ENCODE measurements at regions not wholly inside any gene's neighbourhood (a gene's known extent, or its start where the extent isn't known, plus 50 kb on each side); places are given as distances from the start of the nearest gene placed in this dataset.

GRCh38 chr15:97383516-97383915 lies 577.0 kb upstream of the ARRDC4 start:
- Histone ChIP-seq H3K36me3 (ENCODE audit: control insufficient read depth in 5 of 5, insufficient read depth in 5 of 5, low read length in 5 of 5) (no peaks in the 10 kb centered on the region), H3K27ac (ENCODE audit: low read depth, low read length) (no peak overlapping the region), H3K9ac (ENCODE audit: low read length in 5 of 5) (no peak overlapping the region), H3K9me3 (ENCODE audit: control insufficient read depth in 5 of 5, low read length in 5 of 5) (no peaks in the 10 kb centered on the region), H3K27me3 (ENCODE audit: control insufficient read depth in 5 of 5, insufficient read depth in 4 of 5, low read length in 5 of 5) (no peaks in the 10 kb centered on the region), H3K4me3 (ENCODE audit: low read depth in 1 of 5, low read length in 5 of 5) (no peak overlapping the region), H3K4me1 (ENCODE audit: control insufficient read depth in 5 of 5, insufficient read depth in 5 of 5, low read length in 5 of 5) (no peaks in the 10 kb centered on the region)

- H3K36me3 ChIP-seq (ENCODE audit: control insufficient read depth in 5 of 5, insufficient read depth in 5 of 5, low read length in 5 of 5), result no peaks in the 10 kb centered on the region
These were observed 573.6 kb upstream of the ARRDC4 start for GRCh38 chr15:97386940-97387339.

GRCh38 chr15:97401195-97401594 lies 559.3 kb upstream of the ARRDC4 start:
- Histone ChIP-seq H3K9ac (ENCODE audit: low read length in 5 of 5) (no peak overlapping the region), H3K27me3 (ENCODE audit: control insufficient read depth in 5 of 5, insufficient read depth in 4 of 5, low read length in 5 of 5) (no peaks in the 10 kb centered on the region), H3K4me1 (ENCODE audit: control insufficient read depth in 5 of 5, insufficient read depth in 5 of 5, low read length in 5 of 5) (no peaks in the 10 kb centered on the region), H3K27ac (ENCODE audit: low read depth, low read length) (no peak overlapping the region), H3K36me3 (ENCODE audit: control insufficient read depth in 5 of 5, insufficient read depth in 5 of 5, low read length in 5 of 5) (no peaks in the 10 kb centered on the region), H3K4me3 (ENCODE audit: low read depth in 1 of 5, low read length in 5 of 5) (no peak overlapping the region), H3K9me3 (ENCODE audit: control insufficient read depth in 5 of 5, low read length in 5 of 5) (no peaks in the 10 kb centered on the region)

More at GRCh38 chr15:97386940-97387339, 573.6 kb upstream of the ARRDC4 start:
- Histone ChIP-seq H3K4me1 (ENCODE audit: control insufficient read depth in 5 of 5, insufficient read depth in 5 of 5, low read length in 5 of 5) (no peaks in the 10 kb centered on the region), H3K4me3 (ENCODE audit: low read depth in 1 of 5, low read length in 5 of 5) (no peak overlapping the region), H3K27me3 (ENCODE audit: control insufficient read depth in 5 of 5, insufficient read depth in 4 of 5, low read length in 5 of 5) (no peaks in the 10 kb centered on the region), H3K9ac (ENCODE audit: low read length in 5 of 5) (no peak overlapping the region), H3K27ac (ENCODE audit: low read depth, low read length) (no peak overlapping the region), H3K9me3 (ENCODE audit: control insufficient read depth in 5 of 5, low read length in 5 of 5) (no peaks in the 10 kb centered on the region)

- H3K9me3 ChIP-seq (ENCODE audit: control insufficient read depth in 5 of 5, low read length in 5 of 5), result no peaks in the 10 kb centered on the region
- no peak overlapping the region for H3K9ac ChIP-seq (ENCODE audit: low read length in 5 of 5)
- no peaks in the 10 kb centered on the region for H3K4me1 ChIP-seq (ENCODE audit: control insufficient read depth in 5 of 5, insufficient read depth in 5 of 5, low read length in 5 of 5)
- no peaks in the 10 kb centered on the region for H3K36me3 ChIP-seq (ENCODE audit: control insufficient read depth in 5 of 5, insufficient read depth in 5 of 5, low read length in 5 of 5)
- H3K4me3 ChIP-seq (ENCODE audit: low read depth in 1 of 5, low read length in 5 of 5), result no peak overlapping the region
- no peaks in the 10 kb centered on the region for H3K27me3 ChIP-seq (ENCODE audit: control insufficient read depth in 5 of 5, insufficient read depth in 4 of 5, low read length in 5 of 5)
- H3K27ac ChIP-seq (ENCODE audit: low read depth, low read length), result no peak overlapping the region
These were observed 558.5 kb upstream of the ARRDC4 start for GRCh38 chr15:97401970-97402369.

DNA sequence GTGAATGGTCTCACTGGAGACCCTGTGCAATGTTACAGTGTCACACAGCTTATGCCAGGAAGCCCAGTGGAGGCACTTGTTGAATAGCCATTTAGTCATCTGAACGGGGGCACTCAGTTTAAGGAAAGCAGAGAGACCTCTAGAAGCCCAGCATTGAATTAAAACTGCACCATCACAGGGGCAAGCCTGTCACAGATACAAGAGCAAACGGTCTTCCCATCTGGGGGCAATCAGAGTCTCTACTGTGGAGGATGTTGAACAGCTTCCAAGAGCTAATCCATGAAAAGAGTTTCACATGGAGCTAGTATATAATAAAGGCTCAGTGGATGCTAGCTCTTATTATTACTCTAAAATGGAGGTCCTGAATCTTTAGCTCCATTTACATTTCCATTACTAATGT lies 553.7 kb upstream of the ARRDC4 start:
- no peak overlapping the region for H3K4me3 ChIP-seq (ENCODE audit: low read depth in 1 of 5, low read length in 5 of 5)
- H3K9ac ChIP-seq (ENCODE audit: low read length in 5 of 5), result no peak overlapping the region
- no peaks in the 10 kb centered on the region for H3K9me3 ChIP-seq (ENCODE audit: control insufficient read depth in 5 of 5, low read length in 5 of 5)
- no peaks in the 10 kb centered on the region for H3K4me1 ChIP-seq (ENCODE audit: control insufficient read depth in 5 of 5, insufficient read depth in 5 of 5, low read length in 5 of 5)
- H3K27ac ChIP-seq (ENCODE audit: low read depth, low read length), result no peak overlapping the region
- H3K36me3 ChIP-seq (ENCODE audit: control insufficient read depth in 5 of 5, insufficient read depth in 5 of 5, low read length in 5 of 5), result no peaks in the 10 kb centered on the region
- no peaks in the 10 kb centered on the region for H3K27me3 ChIP-seq (ENCODE audit: control insufficient read depth in 5 of 5, insufficient read depth in 4 of 5, low read length in 5 of 5)

- Histone ChIP-seq H3K9me3 (ENCODE audit: control insufficient read depth in 5 of 5, low read length in 5 of 5) (no peaks in the 10 kb centered on the region), H3K4me1 (ENCODE audit: control insufficient read depth in 5 of 5, insufficient read depth in 5 of 5, low read length in 5 of 5) (no peaks in the 10 kb centered on the region), H3K27me3 (ENCODE audit: control insufficient read depth in 5 of 5, insufficient read depth in 4 of 5, low read length in 5 of 5) (no peaks in the 10 kb centered on the region), H3K27ac (ENCODE audit: low read depth, low read length) (no peak overlapping the region), H3K4me3 (ENCODE audit: low read depth in 1 of 5, low read length in 5 of 5) (no peak overlapping the region), H3K36me3 (ENCODE audit: control insufficient read depth in 5 of 5, insufficient read depth in 5 of 5, low read length in 5 of 5) (no peaks in the 10 kb centered on the region), H3K9ac (ENCODE audit: low read length in 5 of 5) (no peak overlapping the region)
These were observed 549.5 kb upstream of the ARRDC4 start for GRCh38 chr15:97410897-97411575.

DNA sequence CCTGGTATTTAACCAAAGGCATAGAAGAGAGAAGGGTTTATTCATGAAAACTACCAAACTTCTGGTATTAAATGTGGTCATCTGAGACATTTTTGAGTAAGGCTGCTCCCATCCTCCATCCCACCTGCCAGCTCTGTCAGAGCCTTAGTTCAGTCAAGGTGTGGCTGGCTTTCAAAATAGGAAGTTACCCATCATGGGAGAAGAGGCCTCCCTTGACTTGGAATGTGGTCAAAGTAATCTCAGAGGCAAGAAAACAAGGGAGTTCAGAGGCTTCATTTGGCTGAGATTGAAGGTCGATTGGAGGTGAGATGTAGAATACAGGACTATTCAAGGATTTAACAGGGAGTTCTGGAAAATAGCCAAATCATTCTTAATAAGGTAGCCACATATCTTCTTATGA lies 540.4 kb upstream of the ARRDC4 start:
- no peaks in the 10 kb centered on the region for H3K36me3 ChIP-seq (ENCODE audit: control insufficient read depth in 5 of 5, insufficient read depth in 5 of 5, low read length in 5 of 5)
- H3K27ac ChIP-seq (ENCODE audit: low read depth, low read length), result no peak overlapping the region
- no peaks in the 10 kb centered on the region for H3K9me3 ChIP-seq (ENCODE audit: control insufficient read depth in 5 of 5, low read length in 5 of 5)
- H3K4me1 ChIP-seq (ENCODE audit: control insufficient read depth in 5 of 5, insufficient read depth in 5 of 5, low read length in 5 of 5), result no peaks in the 10 kb centered on the region
- H3K27me3 ChIP-seq (ENCODE audit: control insufficient read depth in 5 of 5, insufficient read depth in 4 of 5, low read length in 5 of 5), result no peaks in the 10 kb centered on the region
- no peak overlapping the region for H3K4me3 ChIP-seq (ENCODE audit: low read depth in 1 of 5, low read length in 5 of 5)
- no peak overlapping the region for H3K9ac ChIP-seq (ENCODE audit: low read length in 5 of 5)

GRCh38 chr15:97425596-97425995 lies 534.9 kb upstream of the ARRDC4 start:
- no peak overlapping the region for H3K27ac ChIP-seq (ENCODE audit: low read depth, low read length)
- no peaks in the 10 kb centered on the region for H3K4me1 ChIP-seq (ENCODE audit: control insufficient read depth in 5 of 5, insufficient read depth in 5 of 5, low read length in 5 of 5)
- no peaks in the 10 kb centered on the region for H3K27me3 ChIP-seq (ENCODE audit: control insufficient read depth in 5 of 5, insufficient read depth in 4 of 5, low read length in 5 of 5)
- no peak overlapping the region for H3K9ac ChIP-seq (ENCODE audit: low read length in 5 of 5)
- H3K9me3 ChIP-seq (ENCODE audit: control insufficient read depth in 5 of 5, low read length in 5 of 5), result no peaks in the 10 kb centered on the region
- H3K36me3 ChIP-seq (ENCODE audit: control insufficient read depth in 5 of 5, insufficient read depth in 5 of 5, low read length in 5 of 5), result no peaks in the 10 kb centered on the region
- no peak overlapping the region for H3K4me3 ChIP-seq (ENCODE audit: low read depth in 1 of 5, low read length in 5 of 5)

- Histone ChIP-seq H3K27ac (ENCODE audit: low read depth, low read length) (no peak overlapping the region), H3K27me3 (ENCODE audit: control insufficient read depth in 5 of 5, insufficient read depth in 4 of 5, low read length in 5 of 5) (no peaks in the 10 kb centered on the region), H3K36me3 (ENCODE audit: control insufficient read depth in 5 of 5, insufficient read depth in 5 of 5, low read length in 5 of 5) (no peaks in the 10 kb centered on the region), H3K4me3 (ENCODE audit: low read depth in 1 of 5, low read length in 5 of 5) (no peak overlapping the region), H3K9me3 (ENCODE audit: control insufficient read depth in 5 of 5, low read length in 5 of 5) (peaks cover 0 to 2% (median 0%) of the 10 kb centered on the region in 5 donors), H3K9ac (ENCODE audit: low read length in 5 of 5) (no peak overlapping the region), H3K4me1 (ENCODE audit: control insufficient read depth in 5 of 5, insufficient read depth in 5 of 5, low read length in 5 of 5) (no peaks in the 10 kb centered on the region)
These were observed 517.4 kb upstream of the ARRDC4 start for GRCh38 chr15:97443101-97443500.

- no peaks in the 10 kb centered on the region for H3K36me3 ChIP-seq (ENCODE audit: control insufficient read depth in 5 of 5, insufficient read depth in 5 of 5, low read length in 5 of 5)
These were observed 514.4 kb upstream of the ARRDC4 start for GRCh38 chr15:97446138-97446537.

More at GRCh38 chr15:97446138-97446537, 514.4 kb upstream of the ARRDC4 start:
- Histone ChIP-seq H3K4me1 (ENCODE audit: control insufficient read depth in 5 of 5, insufficient read depth in 5 of 5, low read length in 5 of 5) (no peaks in the 10 kb centered on the region), H3K9ac (ENCODE audit: low read length in 5 of 5) (no peak overlapping the region), H3K27ac (ENCODE audit: low read depth, low read length) (no peak overlapping the region), H3K9me3 (ENCODE audit: control insufficient read depth in 5 of 5, low read length in 5 of 5) (peaks cover 0 to 3% (median 0%) of the 10 kb centered on the region in 5 donors), H3K27me3 (ENCODE audit: control insufficient read depth in 5 of 5, insufficient read depth in 4 of 5, low read length in 5 of 5) (no peaks in the 10 kb centered on the region), H3K4me3 (ENCODE audit: low read depth in 1 of 5, low read length in 5 of 5) (no peak overlapping the region)
